ENCODE measurements at regions not wholly inside any gene's neighbourhood (a gene's known extent, or its start where the extent isn't known, plus 50 kb on each side); places are given as distances from the start of the nearest gene placed in this dataset.

DNA sequence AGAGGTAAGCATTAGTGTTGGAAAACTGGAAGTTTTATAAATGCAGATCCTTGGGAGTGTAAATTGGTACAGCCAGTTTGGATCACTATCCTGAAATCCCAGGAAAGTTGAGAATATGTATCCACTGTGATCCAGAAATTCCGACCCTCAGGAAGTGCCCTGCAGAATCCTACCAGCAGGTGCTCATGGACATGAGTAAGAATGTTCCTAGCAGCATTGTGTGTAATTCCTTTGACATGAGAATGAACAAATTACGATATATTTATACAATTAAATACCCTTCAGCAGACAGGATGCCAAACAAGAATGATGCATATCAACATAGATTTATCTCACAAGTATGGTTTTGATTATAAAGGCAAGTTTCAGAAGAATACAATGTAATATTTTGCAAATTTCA lies 181.6 kb downstream of the XPNPEP1 start:
- no peak overlapping the region for H2AFZ ChIP-seq (ENCODE audit: insufficient read depth, low read depth, low read length, poor library complexity, severe bottlenecking)
- H3K4me2 ChIP-seq (replicated peaks; ENCODE audit: low read depth, low read length, poor library complexity, severe bottlenecking), result no peak overlapping the region
- DNase-seq, result no peak
- no peaks in the 10 kb centered on the region for H3K4me1 ChIP-seq (ENCODE audit: control insufficient read depth in 2 of 2, insufficient read depth in 2 of 2, low read length in 2 of 2)
- intact Hi-C loops (cut with micrococcal nuclease), result no loop called here
- H3K27ac ChIP-seq (ENCODE audit: low read length in 2 of 2), result no peak overlapping the region
- ChIA-PET POLR2A (no interaction called here), CTCF (no interaction called here)
- TF ChIP-seq, protein P1, sequence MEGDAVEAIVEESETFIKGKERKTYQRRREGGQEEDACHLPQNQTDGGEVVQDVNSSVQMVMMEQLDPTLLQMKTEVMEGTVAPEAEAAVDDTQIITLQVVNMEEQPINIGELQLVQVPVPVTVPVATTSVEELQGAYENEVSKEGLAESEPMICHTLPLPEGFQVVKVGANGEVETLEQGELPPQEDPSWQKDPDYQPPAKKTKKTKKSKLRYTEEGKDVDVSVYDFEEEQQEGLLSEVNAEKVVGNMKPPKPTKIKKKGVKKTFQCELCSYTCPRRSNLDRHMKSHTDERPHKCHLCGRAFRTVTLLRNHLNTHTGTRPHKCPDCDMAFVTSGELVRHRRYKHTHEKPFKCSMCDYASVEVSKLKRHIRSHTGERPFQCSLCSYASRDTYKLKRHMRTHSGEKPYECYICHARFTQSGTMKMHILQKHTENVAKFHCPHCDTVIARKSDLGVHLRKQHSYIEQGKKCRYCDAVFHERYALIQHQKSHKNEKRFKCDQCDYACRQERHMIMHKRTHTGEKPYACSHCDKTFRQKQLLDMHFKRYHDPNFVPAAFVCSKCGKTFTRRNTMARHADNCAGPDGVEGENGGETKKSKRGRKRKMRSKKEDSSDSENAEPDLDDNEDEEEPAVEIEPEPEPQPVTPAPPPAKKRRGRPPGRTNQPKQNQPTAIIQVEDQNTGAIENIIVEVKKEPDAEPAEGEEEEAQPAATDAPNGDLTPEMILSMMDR (IDR thresholded peaks at IDR 0.05), result no peak
- no peak for TF ChIP-seq EZH2 (IDR thresholded peaks at IDR 0.05; ENCODE audit: borderline replicate concordance, insufficient read depth, low read depth, low read length, poor library complexity, severe bottlenecking)
- Mint-ChIP-seq H3K4me1 (no peaks in the 10 kb centered on the region), H3K4me3 (no peak overlapping the region), H3K27ac (no peak overlapping the region), H3K9me3 (ENCODE audit: insufficient read depth) (no peaks in the 10 kb centered on the region), H3K27me3 (peaks cover 9% of the 10 kb centered on the region)
- no peaks in the 10 kb centered on the region for H3K36me3 ChIP-seq (replicated peaks in 1 of 2; ENCODE audit: control extremely low read depth in 1 of 2, control insufficient read depth in 1 of 2, extremely low read depth in 1 of 2, insufficient read depth in 2 of 2, low read length in 1 of 2)
- no peaks in the 10 kb centered on the region for H3K9me3 ChIP-seq (ENCODE audit: control extremely low read depth in 1 of 3, control insufficient read depth in 2 of 3, insufficient read depth in 1 of 3, low read length in 2 of 3)
- no CpG with 5 or more reads among the region's 2 CpGs for WGBS (ENCODE audit: insufficient coverage)
- no peaks in the 10 kb centered on the region for H4K20me1 ChIP-seq (ENCODE audit: control insufficient read depth, insufficient read depth, low read length, poor library complexity, severe bottlenecking)
- no peak overlapping the region for H3K4me3 ChIP-seq (ENCODE audit: control extremely low read depth in 1 of 5, extremely low read depth in 1 of 5, insufficient read depth in 1 of 5, low read depth in 2 of 5, low read length in 4 of 5)
- ATAC-seq (ENCODE audit: low read depth), result no peak
- no peak overlapping the region for H3K9ac ChIP-seq (ENCODE audit: low read length)
- H3K27me3 ChIP-seq (replicated peaks in 1 of 4; ENCODE audit: control extremely low read depth in 1 of 4, control insufficient read depth in 3 of 4, insufficient read depth in 4 of 4, low read length in 3 of 4), result peaks cover 0 to 2% (median 0%) of the 10 kb centered on the region in 4 experiments
- H3K79me2 ChIP-seq (ENCODE audit: control insufficient read depth, insufficient read depth, low read length), result no peaks in the 10 kb centered on the region

DNA sequence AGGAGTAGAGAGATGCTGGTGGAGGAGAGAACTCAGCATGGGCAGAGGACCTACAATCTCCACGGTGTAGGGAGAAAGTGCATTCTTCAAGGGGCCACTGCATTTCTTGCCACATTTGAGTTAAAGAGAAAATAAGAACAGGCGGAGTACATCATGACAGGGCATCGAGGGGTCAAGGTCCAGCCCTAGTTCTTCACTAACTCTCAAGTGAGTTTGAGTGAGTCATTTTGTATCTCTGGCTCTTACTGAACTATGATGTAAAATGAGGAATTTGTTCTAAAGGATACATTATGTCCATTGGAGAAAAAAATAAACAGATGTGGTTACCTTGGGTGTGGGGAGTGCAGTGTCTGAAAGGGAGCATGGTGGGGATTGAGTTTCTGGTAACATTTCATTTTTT lies 182.9 kb downstream of the XPNPEP1 start:
- Mint-ChIP-seq H3K27me3 (peaks cover 9% of the 10 kb centered on the region), H3K27ac (no peak overlapping the region), H3K4me3 (no peak overlapping the region), H3K4me1 (no peaks in the 10 kb centered on the region), H3K9me3 (ENCODE audit: insufficient read depth) (no peaks in the 10 kb centered on the region)
- no peak for DNase-seq
- H3K36me3 ChIP-seq (replicated peaks in 1 of 2; ENCODE audit: control extremely low read depth in 1 of 2, control insufficient read depth in 1 of 2, extremely low read depth in 1 of 2, insufficient read depth in 2 of 2, low read length in 1 of 2), result no peaks in the 10 kb centered on the region
- no peak overlapping the region for H3K27ac ChIP-seq (ENCODE audit: low read length in 2 of 2)
- CTCF ChIA-PET, result no interaction called here
- no peak for ATAC-seq (ENCODE audit: low read depth)
- TF ChIP-seq EZH2 (IDR thresholded peaks at IDR 0.05; ENCODE audit: borderline replicate concordance, insufficient read depth, low read depth, low read length, poor library complexity, severe bottlenecking), result no peak
- TF ChIP-seq, protein P1 (IDR thresholded peaks at IDR 0.05), result no peak
- H3K4me1 ChIP-seq (ENCODE audit: control insufficient read depth in 2 of 2, insufficient read depth in 2 of 2, low read length in 2 of 2), result no peaks in the 10 kb centered on the region
- H3K9ac ChIP-seq (ENCODE audit: low read length), result no peak overlapping the region
- no peak overlapping the region for H3K4me2 ChIP-seq (replicated peaks; ENCODE audit: low read depth, low read length, poor library complexity, severe bottlenecking)
- H3K9me3 ChIP-seq (ENCODE audit: control extremely low read depth in 1 of 3, control insufficient read depth in 2 of 3, insufficient read depth in 1 of 3, low read length in 2 of 3), result no peaks in the 10 kb centered on the region
- H3K4me3 ChIP-seq (ENCODE audit: control extremely low read depth in 1 of 5, extremely low read depth in 1 of 5, insufficient read depth in 1 of 5, low read depth in 2 of 5, low read length in 4 of 5), result no peak overlapping the region
- no peak overlapping the region for H2AFZ ChIP-seq (ENCODE audit: insufficient read depth, low read depth, low read length, poor library complexity, severe bottlenecking)
- H4K20me1 ChIP-seq (ENCODE audit: control insufficient read depth, insufficient read depth, low read length, poor library complexity, severe bottlenecking), result no peaks in the 10 kb centered on the region
- H3K79me2 ChIP-seq (ENCODE audit: control insufficient read depth, insufficient read depth, low read length), result no peaks in the 10 kb centered on the region
- WGBS (ENCODE audit: insufficient coverage), result 92% methylated on average over 3 of the region's 3 CpGs
- POLR2A ChIA-PET, result no interaction called here
- H3K27me3 ChIP-seq (replicated peaks in 1 of 4; ENCODE audit: control extremely low read depth in 1 of 4, control insufficient read depth in 3 of 4, insufficient read depth in 4 of 4, low read length in 3 of 4), result peaks cover 0 to 2% (median 0%) of the 10 kb centered on the region in 4 experiments
- intact Hi-C loops (cut with micrococcal nuclease), result no loop called here

Measured in B cell (primary cell).